ENCODE measurements at regions not wholly inside any gene's neighbourhood (a gene's known extent, or its start where the extent isn't known, plus 50 kb on each side); places are given as distances from the start of the nearest gene placed in this dataset.

DNA sequence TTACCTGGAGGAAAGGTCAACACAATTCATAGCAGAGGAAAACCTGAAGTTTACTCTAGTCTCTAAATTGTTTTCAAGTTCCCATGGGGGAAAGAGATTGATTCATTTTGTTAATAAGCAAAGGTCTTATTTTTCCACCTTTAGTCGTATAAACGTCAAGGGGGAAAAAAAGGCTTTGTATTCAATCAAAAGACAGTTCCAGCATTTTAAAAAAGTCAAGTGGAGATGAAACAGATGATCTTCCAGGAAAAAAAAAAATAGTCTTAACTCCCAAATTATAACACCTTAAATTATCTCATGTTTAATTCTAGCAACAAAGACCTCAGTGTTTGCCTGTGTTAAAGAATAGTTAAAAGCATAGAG is 140.5 kb downstream of the TOMM20 start:
- DNase-seq (ENCODE audit: low read depth in 1 of 2, low spot score in 1 of 2) = no peak
- Histone ChIP-seq H3K27ac (replicated peaks) (no peak overlapping the region), H3K4me3 (replicated peaks; ENCODE audit: insufficient read depth, low read length) (no peak overlapping the region), H3K27me3 (ENCODE audit: insufficient read depth, poor library complexity, severe bottlenecking) (no peaks in the 10 kb centered on the region)
- TF ChIP-seq, protein P1, sequence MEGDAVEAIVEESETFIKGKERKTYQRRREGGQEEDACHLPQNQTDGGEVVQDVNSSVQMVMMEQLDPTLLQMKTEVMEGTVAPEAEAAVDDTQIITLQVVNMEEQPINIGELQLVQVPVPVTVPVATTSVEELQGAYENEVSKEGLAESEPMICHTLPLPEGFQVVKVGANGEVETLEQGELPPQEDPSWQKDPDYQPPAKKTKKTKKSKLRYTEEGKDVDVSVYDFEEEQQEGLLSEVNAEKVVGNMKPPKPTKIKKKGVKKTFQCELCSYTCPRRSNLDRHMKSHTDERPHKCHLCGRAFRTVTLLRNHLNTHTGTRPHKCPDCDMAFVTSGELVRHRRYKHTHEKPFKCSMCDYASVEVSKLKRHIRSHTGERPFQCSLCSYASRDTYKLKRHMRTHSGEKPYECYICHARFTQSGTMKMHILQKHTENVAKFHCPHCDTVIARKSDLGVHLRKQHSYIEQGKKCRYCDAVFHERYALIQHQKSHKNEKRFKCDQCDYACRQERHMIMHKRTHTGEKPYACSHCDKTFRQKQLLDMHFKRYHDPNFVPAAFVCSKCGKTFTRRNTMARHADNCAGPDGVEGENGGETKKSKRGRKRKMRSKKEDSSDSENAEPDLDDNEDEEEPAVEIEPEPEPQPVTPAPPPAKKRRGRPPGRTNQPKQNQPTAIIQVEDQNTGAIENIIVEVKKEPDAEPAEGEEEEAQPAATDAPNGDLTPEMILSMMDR (IDR thresholded peaks at IDR 0.05; ENCODE audit: insufficient read depth, low read length) = no peak
- TF ChIP-seq GABPA (IDR thresholded peaks at IDR 0.05; ENCODE audit: low read depth) (no peak), SPI1 (IDR thresholded peaks at IDR 0.05; ENCODE audit: borderline replicate concordance, low read depth) (no peak), POLR2AphosphoS5 (IDR thresholded peaks at IDR 0.05; ENCODE audit: low read depth) (no peak)
- TF ChIP-seq, protein P2, sequence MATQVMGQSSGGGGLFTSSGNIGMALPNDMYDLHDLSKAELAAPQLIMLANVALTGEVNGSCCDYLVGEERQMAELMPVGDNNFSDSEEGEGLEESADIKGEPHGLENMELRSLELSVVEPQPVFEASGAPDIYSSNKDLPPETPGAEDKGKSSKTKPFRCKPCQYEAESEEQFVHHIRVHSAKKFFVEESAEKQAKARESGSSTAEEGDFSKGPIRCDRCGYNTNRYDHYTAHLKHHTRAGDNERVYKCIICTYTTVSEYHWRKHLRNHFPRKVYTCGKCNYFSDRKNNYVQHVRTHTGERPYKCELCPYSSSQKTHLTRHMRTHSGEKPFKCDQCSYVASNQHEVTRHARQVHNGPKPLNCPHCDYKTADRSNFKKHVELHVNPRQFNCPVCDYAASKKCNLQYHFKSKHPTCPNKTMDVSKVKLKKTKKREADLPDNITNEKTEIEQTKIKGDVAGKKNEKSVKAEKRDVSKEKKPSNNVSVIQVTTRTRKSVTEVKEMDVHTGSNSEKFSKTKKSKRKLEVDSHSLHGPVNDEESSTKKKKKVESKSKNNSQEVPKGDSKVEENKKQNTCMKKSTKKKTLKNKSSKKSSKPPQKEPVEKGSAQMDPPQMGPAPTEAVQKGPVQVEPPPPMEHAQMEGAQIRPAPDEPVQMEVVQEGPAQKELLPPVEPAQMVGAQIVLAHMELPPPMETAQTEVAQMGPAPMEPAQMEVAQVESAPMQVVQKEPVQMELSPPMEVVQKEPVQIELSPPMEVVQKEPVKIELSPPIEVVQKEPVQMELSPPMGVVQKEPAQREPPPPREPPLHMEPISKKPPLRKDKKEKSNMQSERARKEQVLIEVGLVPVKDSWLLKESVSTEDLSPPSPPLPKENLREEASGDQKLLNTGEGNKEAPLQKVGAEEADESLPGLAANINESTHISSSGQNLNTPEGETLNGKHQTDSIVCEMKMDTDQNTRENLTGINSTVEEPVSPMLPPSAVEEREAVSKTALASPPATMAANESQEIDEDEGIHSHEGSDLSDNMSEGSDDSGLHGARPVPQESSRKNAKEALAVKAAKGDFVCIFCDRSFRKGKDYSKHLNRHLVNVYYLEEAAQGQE (IDR thresholded peaks at IDR 0.05; ENCODE audit: insufficient replicate concordance, low read depth) = no peak

DNA sequence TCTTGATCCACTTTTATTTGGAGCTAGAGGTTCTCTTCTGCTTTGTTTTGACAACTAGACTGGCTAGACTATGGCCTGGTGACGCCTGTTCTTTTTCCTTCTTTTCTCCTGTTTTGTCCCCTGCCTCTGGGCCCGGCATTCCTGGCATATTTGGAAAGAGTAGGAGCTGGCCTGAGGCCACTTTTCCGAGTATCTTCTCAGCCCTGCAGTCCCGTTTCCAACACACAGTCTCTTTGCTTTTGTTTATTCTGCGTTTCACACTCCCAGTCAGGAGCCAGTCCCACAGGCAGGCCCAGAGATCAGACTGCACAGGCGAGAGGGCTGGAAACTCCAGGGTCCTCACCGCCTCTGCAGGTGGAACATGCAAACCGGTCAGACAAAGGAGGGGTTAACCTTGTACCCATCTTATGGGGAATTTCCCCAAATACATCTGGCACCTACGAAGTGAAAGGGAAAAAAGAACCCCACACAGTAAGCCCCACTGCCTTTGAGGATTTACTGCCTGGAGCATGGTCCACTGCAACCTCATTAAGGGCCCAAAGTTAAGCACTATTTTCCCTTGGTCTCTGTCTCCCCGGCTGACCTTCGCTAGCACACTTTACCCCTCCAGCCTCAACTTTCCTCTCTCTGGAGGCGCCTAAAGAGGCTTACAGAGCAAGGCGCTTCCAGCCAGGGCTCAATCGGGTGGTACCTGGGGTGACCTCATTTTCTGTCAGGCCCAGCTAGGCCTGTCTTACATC is 141.1 kb downstream of the TOMM20 start:
- DNase-seq (ENCODE audit: low read depth in 1 of 2, low spot score in 1 of 2) = no peak
- H3K27me3 ChIP-seq (ENCODE audit: insufficient read depth, poor library complexity, severe bottlenecking) = no peaks in the 10 kb centered on the region
- TF ChIP-seq SPI1 (IDR thresholded peaks at IDR 0.05; ENCODE audit: borderline replicate concordance, low read depth) (no peak), GABPA (IDR thresholded peaks at IDR 0.05; ENCODE audit: low read depth) (no peak), POLR2AphosphoS5 (IDR thresholded peaks at IDR 0.05; ENCODE audit: low read depth) (no peak)
- TF ChIP-seq, protein P1 (IDR thresholded peaks at IDR 0.05; ENCODE audit: insufficient read depth, low read length) = no peak
- TF ChIP-seq, protein P2 (IDR thresholded peaks at IDR 0.05; ENCODE audit: insufficient replicate concordance, low read depth) = no peak
- H3K27ac ChIP-seq (replicated peaks) = no peak overlapping the region
- H3K4me3 ChIP-seq (replicated peaks; ENCODE audit: insufficient read depth, low read length) = no peak overlapping the region

DNA sequence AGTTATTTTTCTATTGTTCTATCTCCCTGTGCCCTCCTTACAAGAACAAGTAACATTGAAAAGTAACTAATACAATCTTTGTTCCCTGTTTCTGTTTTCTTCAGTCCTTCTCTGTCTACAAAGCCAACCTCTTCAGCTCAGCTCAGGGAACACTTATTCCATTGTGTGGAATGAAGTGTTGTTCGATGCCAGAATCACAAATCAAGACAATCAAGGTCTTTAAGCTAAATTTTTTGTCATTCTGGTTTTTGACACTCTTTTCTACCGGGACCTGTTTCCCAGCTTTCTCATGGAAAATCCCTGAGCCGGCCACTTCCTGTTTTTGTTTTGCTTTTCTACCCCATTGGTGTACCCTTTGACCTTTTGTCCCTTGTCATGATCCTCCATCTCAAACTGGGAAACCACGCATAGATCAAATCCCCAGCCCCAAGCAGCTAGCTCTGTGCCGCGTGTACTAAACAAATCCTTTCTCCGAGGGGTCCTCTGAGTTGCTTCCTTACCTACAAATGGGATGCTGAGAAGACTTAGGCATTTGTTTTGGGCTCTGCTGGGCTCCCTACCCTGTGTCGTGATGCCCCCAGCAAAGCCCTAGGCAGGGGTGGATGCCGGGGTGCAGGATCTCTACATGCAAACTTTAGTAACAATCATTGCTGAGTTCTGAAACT is 141.8 kb downstream of the TOMM20 start:
- Histone ChIP-seq H3K27me3 (ENCODE audit: insufficient read depth, poor library complexity, severe bottlenecking) (no peaks in the 10 kb centered on the region), H3K27ac (replicated peaks) (peak overlapping the region; percentile 40; the same call in 1 of the 2 replicates), H3K4me3 (replicated peaks; ENCODE audit: insufficient read depth, low read length) (no peak overlapping the region)
- TF ChIP-seq SPI1 (IDR thresholded peaks at IDR 0.05; ENCODE audit: borderline replicate concordance, low read depth) (peak; percentile 66; the same call in 1 of the 2 replicates), GABPA (IDR thresholded peaks at IDR 0.05; ENCODE audit: low read depth) (no peak), POLR2AphosphoS5 (IDR thresholded peaks at IDR 0.05; ENCODE audit: low read depth) (no peak)
- TF ChIP-seq, protein P2 (IDR thresholded peaks at IDR 0.05; ENCODE audit: insufficient replicate concordance, low read depth) = no peak
- no peak for DNase-seq (ENCODE audit: low read depth in 1 of 2, low spot score in 1 of 2)

Data from HL-60 (cell line).